AG08396 (cell line): ENCODE measurements at regions not wholly inside any gene's neighbourhood (a gene's known extent, or its start where the extent isn't known, plus 50 kb on each side); places are given as distances from the start of the nearest gene placed in this dataset.

Source experiments
- DNase-seq: peaks from one replicate; pipeline ENCODE4 v3.0.0; 2012; ENCODE audit warnings: low spot score, mixed read lengths

GRCh38 chr4:152159773-152160172 lies 376.1 kb downstream of the FBXW7 start:
- DNase-seq: no peak

- no peak for DNase-seq
These were observed 377.7 kb downstream of the FBXW7 start for GRCh38 chr4:152158225-152158624.

GRCh38 chr4:152157629-152158028 lies 378.3 kb downstream of the FBXW7 start:
- DNase-seq: no peak

- no peak for DNase-seq
These were observed 379.4 kb downstream of the FBXW7 start for GRCh38 chr4:152156442-152156841.

- no peak for DNase-seq
These were observed 380.8 kb downstream of the FBXW7 start for GRCh38 chr4:152155070-152155469.

GRCh38 chr4:152154433-152154832 lies 381.5 kb downstream of the FBXW7 start:
- no peak for DNase-seq

- DNase-seq: no peak
These were observed 382.2 kb downstream of the FBXW7 start for GRCh38 chr4:152153476-152154270.

- DNase-seq: no peak
These were observed 385.7 kb downstream of the FBXW7 start for GRCh38 chr4:152150214-152150613.

GRCh38 chr4:152149745-152150144 lies 386.1 kb downstream of the FBXW7 start:
- DNase-seq: no peak

- DNase-seq: no peak
These were observed 387.2 kb upstream of the GATB start for GRCh38 chr4:152148057-152148456.

GRCh38 chr4:152146244-152146643 lies 385.4 kb upstream of the GATB start:
- DNase-seq: no peak

GRCh38 chr4:152143806-152144205 lies 383.0 kb upstream of the GATB start:
- DNase-seq: no peak

GRCh38 chr4:152138451-152138850 lies 377.6 kb upstream of the GATB start:
- no peak for DNase-seq

- no peak for DNase-seq
These were observed 372.0 kb upstream of the GATB start for GRCh38 chr4:152132776-152133175.

GRCh38 chr4:152128356-152128755 lies 367.5 kb upstream of the GATB start:
- no peak for DNase-seq

GRCh38 chr4:152126238-152126637 lies 365.4 kb upstream of the GATB start:
- no peak for DNase-seq

- no peak for DNase-seq
These were observed 358.2 kb upstream of the GATB start for GRCh38 chr4:152118819-152119553.

- no peak for DNase-seq
These were observed 357.2 kb upstream of the GATB start for GRCh38 chr4:152117933-152118507.

GRCh38 chr4:152117520-152117919 lies 356.7 kb upstream of the GATB start:
- DNase-seq: no peak

GRCh38 chr4:152117054-152117453 lies 356.2 kb upstream of the GATB start:
- no peak for DNase-seq

- DNase-seq: no peak
These were observed 355.0 kb upstream of the GATB start for GRCh38 chr4:152115794-152116193.

GRCh38 chr4:152115118-152115517 lies 354.3 kb upstream of the GATB start:
- DNase-seq: no peak

GRCh38 chr4:152114562-152114961 lies 353.8 kb upstream of the GATB start:
- DNase-seq: no peak
